Brain microvascular endothelial cell (primary cell): ENCODE measurements at regions not wholly inside any gene's neighbourhood (a gene's known extent, or its start where the extent isn't known, plus 50 kb on each side); places are given as distances from the start of the nearest gene placed in this dataset.

ENCODE experiments used
- DNase-seq: peaks from one replicate; pipeline ENCODE4 v3.0.0-alpha.2; 2020
- H3K27ac ChIP-seq: fragments of 250-450 bp; sonication (Bioruptor Pico); 2 replicates; pipeline ENCODE4 v1.5.1; 2020; ENCODE audit warnings: mild to moderate bottlenecking, moderate library complexity
- H3K27me3 ChIP-seq: fragments of 250-450 bp; sonication (Bioruptor Pico); replicated peaks from 2 replicates; pipeline ENCODE4 v1.5.1; 2020; ENCODE audit warnings: mild to moderate bottlenecking
- H3K36me3 ChIP-seq: fragments of 250-450 bp; sonication (Bioruptor Pico); replicated peaks from 2 replicates; pipeline ENCODE4 v1.5.1; 2020; ENCODE audit warnings: mild to moderate bottlenecking
- H3K4me3 ChIP-seq: 2 replicates; pipeline ENCODE4 v1.5.1; 2011; ENCODE audit warnings: low read depth, mild to moderate bottlenecking, control low read depth, low read length, moderate library complexity
- CTCF ChIP-seq: IDR thresholded peaks from 2 replicates; pipeline ENCODE4 v1.5.1; 2011; ENCODE audit warnings: low read depth, mild to moderate bottlenecking, moderate library complexity, low read length, control low read depth, inconsistent platforms; ENCODE audit errors: missing control alignments
- in situ Hi-C: cut with HindIII; loops from 2 replicates; pipeline ENCODE4 v1.10.0; 2017; ENCODE audit warnings: low sequenced_read_pairs, low pct_ligation_motif_present

- Histone ChIP-seq H3K27me3 (no peaks in the 10 kb centered on the region), H3K36me3 (no peaks in the 10 kb centered on the region), H3K4me3 (no peak overlapping the region), H3K27ac (no peak overlapping the region)
- DNase-seq, result no peak
- in situ Hi-C loops, result no loop called here
- TF ChIP-seq CTCF, result no peak
These were observed 329.0 kb downstream of the GBE1 start for GRCh38 chr3:81432456-81432855.

- no peak for DNase-seq
- in situ Hi-C loops, result no loop called here
- Histone ChIP-seq H3K27me3 (no peaks in the 10 kb centered on the region), H3K36me3 (no peaks in the 10 kb centered on the region), H3K27ac (no peak overlapping the region), H3K4me3 (no peak overlapping the region)
- no peak for TF ChIP-seq CTCF
These were observed 334.4 kb downstream of the GBE1 start for GRCh38 chr3:81426826-81427577.

- H3K27ac ChIP-seq, result peak overlapping the region; percentile 20
- H3K27me3 ChIP-seq, result no peaks in the 10 kb centered on the region
- no peaks in the 10 kb centered on the region for H3K36me3 ChIP-seq
- no peak overlapping the region for H3K4me3 ChIP-seq
- in situ Hi-C loops, result no loop called here
- peak; percentile 31 for DNase-seq
- no peak for TF ChIP-seq CTCF
These were observed 336.1 kb downstream of the GBE1 start for GRCh38 chr3:81425198-81425868.

- no peaks in the 10 kb centered on the region for H3K36me3 ChIP-seq
- in situ Hi-C loops, result no loop called here
These were observed 342.2 kb downstream of the GBE1 start for GRCh38 chr3:81419228-81419627.

GRCh38 chr3:81416812-81417211 is 344.6 kb downstream of the GBE1 start:
- H3K27me3 ChIP-seq, result no peaks in the 10 kb centered on the region
- H3K36me3 ChIP-seq, result no peaks in the 10 kb centered on the region
- DNase-seq, result no peak
- H3K4me3 ChIP-seq, result no peak overlapping the region
- TF ChIP-seq CTCF, result no peak
- in situ Hi-C loops, result no loop called here
- H3K27ac ChIP-seq, result no peak overlapping the region

More at GRCh38 chr3:81419228-81419627, 342.2 kb downstream of the GBE1 start:
- Histone ChIP-seq H3K4me3 (no peak overlapping the region), H3K27me3 (no peaks in the 10 kb centered on the region), H3K27ac (no peak overlapping the region)
- no peak for DNase-seq
- peak; percentile 31 for TF ChIP-seq CTCF
